SU-DHL-6 (cell line): ENCODE measurements at regions not wholly inside any gene's neighbourhood (a gene's known extent, or its start where the extent isn't known, plus 50 kb on each side); places are given as distances from the start of the nearest gene placed in this dataset.

Source experiments
- EZH2phosphoT487 ChIP-seq: fragments of 200-600 bp; sonication (generic), shearing (Covaris generic); conservative IDR thresholded peaks from 2 replicates; pipeline ENCODE4 v1.6.1; 2018; ENCODE audit warnings: mild to moderate bottlenecking, antibody characterized with exemption, low read length, moderate library complexity, mixed read lengths
- TF ChIP-seq, protein P1 (sequence below): fragments of 200-600 bp; sonication (generic); IDR thresholded peaks from one replicate; pipeline ENCODE4 v1.5.1; 2017; ENCODE audit warnings: antibody characterized with exemption, mild to moderate bottlenecking, low read length, moderate library complexity; ENCODE audit not compliant: insufficient read depth, poor library complexity, severe bottlenecking

- TF ChIP-seq, protein P1, sequence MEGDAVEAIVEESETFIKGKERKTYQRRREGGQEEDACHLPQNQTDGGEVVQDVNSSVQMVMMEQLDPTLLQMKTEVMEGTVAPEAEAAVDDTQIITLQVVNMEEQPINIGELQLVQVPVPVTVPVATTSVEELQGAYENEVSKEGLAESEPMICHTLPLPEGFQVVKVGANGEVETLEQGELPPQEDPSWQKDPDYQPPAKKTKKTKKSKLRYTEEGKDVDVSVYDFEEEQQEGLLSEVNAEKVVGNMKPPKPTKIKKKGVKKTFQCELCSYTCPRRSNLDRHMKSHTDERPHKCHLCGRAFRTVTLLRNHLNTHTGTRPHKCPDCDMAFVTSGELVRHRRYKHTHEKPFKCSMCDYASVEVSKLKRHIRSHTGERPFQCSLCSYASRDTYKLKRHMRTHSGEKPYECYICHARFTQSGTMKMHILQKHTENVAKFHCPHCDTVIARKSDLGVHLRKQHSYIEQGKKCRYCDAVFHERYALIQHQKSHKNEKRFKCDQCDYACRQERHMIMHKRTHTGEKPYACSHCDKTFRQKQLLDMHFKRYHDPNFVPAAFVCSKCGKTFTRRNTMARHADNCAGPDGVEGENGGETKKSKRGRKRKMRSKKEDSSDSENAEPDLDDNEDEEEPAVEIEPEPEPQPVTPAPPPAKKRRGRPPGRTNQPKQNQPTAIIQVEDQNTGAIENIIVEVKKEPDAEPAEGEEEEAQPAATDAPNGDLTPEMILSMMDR, result no peak
- no peak for TF ChIP-seq EZH2phosphoT487
These were observed 309.0 kb downstream of the MAN2A1 start for GRCh38 chr5:109998726-109999125.
